Activated naive CD4-positive, alpha-beta T cell treated with anti-CD3 and anti-CD28 coated beads, Interleukin-2, amount 50 U/mL, for 72 hours (primary cell): ENCODE measurements at regions not wholly inside any gene's neighbourhood (a gene's known extent, or its start where the extent isn't known, plus 50 kb on each side); places are given as distances from the start of the nearest gene placed in this dataset.
A peak's percentile ranks its signal among the peaks of the same experiment; 100 is the strongest.
"Not testable (repeated sequence)": the region's sequence is repeated elsewhere in the genome, so short reads cannot be mapped to it uniquely, and the experiment has no call there.

Source experiments
- ATAC-seq, 2 donors: fragments of 150-1000 bp; cut with Tn5 transposase; 2 replicates each; pipeline ENCODE4 v1.10.0; 2021; ENCODE audit warnings: mild to moderate bottlenecking in 2 of 2, moderate library complexity in 2 of 2
- DNase-seq, 2 donors: peaks; one replicate each; pipeline ENCODE4 v3.0.0; 2021 to 2022; ENCODE audit warnings: low spot score in 2 of 2
- H3K27ac Mint-ChIP-seq, 2 donors: one replicate each; pipeline ENCODE4 v1.8.0; 2022; ENCODE audit warnings: mild to moderate bottlenecking in 2 of 2, mixed read lengths in 2 of 2
- H3K36me3 Mint-ChIP-seq, 2 donors: one replicate each; pipeline ENCODE4 v1.8.0; 2022; ENCODE audit warnings: mixed read lengths in 2 of 2
- H3K9me3 Mint-ChIP-seq, 2 donors: one replicate each; pipeline ENCODE4 v1.8.0; 2022; ENCODE audit warnings: mixed read lengths in 2 of 2

GRCh38 chr6:137706083-137706750, 160.8 kb upstream of the TNFAIP3 start:
- H3K27ac Mint-ChIP-seq, result peak overlapping the region in 1 of 2 donors; percentile 89
- peaks cover 2% of the 10 kb centered on the region in 2 donors for H3K36me3 Mint-ChIP-seq
- ATAC-seq, result no peak
- H3K9me3 Mint-ChIP-seq, result peaks cover 2 to 5% of the 10 kb centered on the region in 2 donors
- no peak for DNase-seq

GRCh38 chr6:137707038-137707589, 159.9 kb upstream of the TNFAIP3 start:
- ATAC-seq, result no peak
- DNase-seq, result no peak
- peak overlapping the region; percentile 89 to 96 for H3K27ac Mint-ChIP-seq

GRCh38 chr6:137707590-137708360, 159.3 kb upstream of the TNFAIP3 start:
- H3K27ac Mint-ChIP-seq, result peak overlapping the region; percentile 89 to 96

More at GRCh38 chr6:137707038-137707589, 159.9 kb upstream of the TNFAIP3 start:
- Mint-ChIP-seq H3K9me3 (peaks cover 10 to 11% of the 10 kb centered on the region in 2 donors), H3K36me3 (peaks cover 4 to 11% of the 10 kb centered on the region in 2 donors)

GRCh38 chr6:137708481-137708880, 158.6 kb upstream of the TNFAIP3 start:
- Mint-ChIP-seq H3K27ac (peak overlapping the region; percentile 89 to 96), H3K9me3 (peaks cover 10 to 11% of the 10 kb centered on the region in 2 donors), H3K36me3 (peaks cover 4 to 11% of the 10 kb centered on the region in 2 donors)
- DNase-seq (no peak), ATAC-seq (no peak)

More at GRCh38 chr6:137707590-137708360, 159.3 kb upstream of the TNFAIP3 start:
- DNase-seq, result peak; percentile 66 to 81
- peak; percentile 74 to 81 for ATAC-seq
- H3K36me3 Mint-ChIP-seq, result peaks cover 4 to 11% of the 10 kb centered on the region in 2 donors
- H3K9me3 Mint-ChIP-seq, result peaks cover 10 to 11% of the 10 kb centered on the region in 2 donors

- peak overlapping the region in 1 of 2 donors; percentile 87 for H3K27ac Mint-ChIP-seq
- DNase-seq (peak; percentile 44 to 61), ATAC-seq (peak; percentile 74 to 76)
- peaks cover 19 to 20% of the 10 kb centered on the region in 2 donors for H3K9me3 Mint-ChIP-seq
- H3K36me3 Mint-ChIP-seq, result peaks cover 9 to 20% of the 10 kb centered on the region in 2 donors
Observed at GRCh38 chr6:137709424-137710236, 157.4 kb upstream of the TNFAIP3 start.

GRCh38 chr6:137711972-137712371, 155.1 kb upstream of the TNFAIP3 start:
- DNase-seq (no peak), ATAC-seq (no peak)
- peaks cover 9 to 22% of the 10 kb centered on the region in 2 donors for H3K36me3 Mint-ChIP-seq
- H3K27ac Mint-ChIP-seq, result no peak overlapping the region
- H3K9me3 Mint-ChIP-seq, result peaks cover 20 to 23% of the 10 kb centered on the region in 2 donors

GRCh38 chr6:137712587-137712986, 154.5 kb upstream of the TNFAIP3 start:
- DNase-seq (no peak), ATAC-seq (no peak)
- Mint-ChIP-seq H3K27ac (no peak overlapping the region), H3K36me3 (peaks cover 9 to 28% of the 10 kb centered on the region in 2 donors), H3K9me3 (peaks cover 23 to 25% of the 10 kb centered on the region in 2 donors)

- H3K36me3 Mint-ChIP-seq, result peaks cover 9 to 30% of the 10 kb centered on the region in 2 donors
- H3K9me3 Mint-ChIP-seq, result peaks cover 19 to 36% of the 10 kb centered on the region in 2 donors
- peak overlapping the region in 1 of 2 donors; percentile 83 for H3K27ac Mint-ChIP-seq
- no peak for DNase-seq
- ATAC-seq, result peak; percentile 74 to 77
Observed at GRCh38 chr6:137715589-137716045, 151.4 kb upstream of the TNFAIP3 start.

- H3K27ac Mint-ChIP-seq, result peak overlapping the region; percentile 83 to 98
- H3K9me3 Mint-ChIP-seq, result peaks cover 11 to 26% of the 10 kb centered on the region in 2 donors
- DNase-seq (peak; percentile 64 to 80), ATAC-seq (peak; percentile 91 to 94)
- peaks cover 5 to 19% of the 10 kb centered on the region in 2 donors for H3K36me3 Mint-ChIP-seq
Observed at GRCh38 chr6:137717074-137718073, 149.7 kb upstream of the TNFAIP3 start.

- not testable (repeated sequence) for DNase-seq, ATAC-seq, H3K27ac Mint-ChIP-seq
- Mint-ChIP-seq H3K9me3 (peaks cover 9 to 23% of the 10 kb centered on the region in 2 donors), H3K36me3 (peaks cover 3 to 16% of the 10 kb centered on the region in 2 donors)
Observed at GRCh38 chr6:137718903-137719302, 148.2 kb upstream of the TNFAIP3 start.

GRCh38 chr6:137722749-137723272, 144.2 kb upstream of the TNFAIP3 start:
- ATAC-seq, result peak in 1 of 2 donors; percentile 46
- H3K36me3 Mint-ChIP-seq, result no peaks in the 10 kb centered on the region

GRCh38 chr6:137723273-137724017, 143.6 kb upstream of the TNFAIP3 start:
- Mint-ChIP-seq H3K9me3 (peaks cover 0 to 6% of the 10 kb centered on the region in 2 donors), H3K36me3 (no peaks in the 10 kb centered on the region), H3K27ac (no peak overlapping the region)
- DNase-seq (no peak), ATAC-seq (no peak)

More at GRCh38 chr6:137722749-137723272, 144.2 kb upstream of the TNFAIP3 start:
- DNase-seq, result no peak
- no peak overlapping the region for H3K27ac Mint-ChIP-seq
- peaks cover 0 to 11% of the 10 kb centered on the region in 2 donors for H3K9me3 Mint-ChIP-seq

- Mint-ChIP-seq H3K36me3 (no peaks in the 10 kb centered on the region), H3K9me3 (peaks cover 0 to 4% of the 10 kb centered on the region in 2 donors), H3K27ac (no peak overlapping the region)
- ATAC-seq (no peak), DNase-seq (no peak)
Observed at GRCh38 chr6:137724018-137724403, 143.0 kb upstream of the TNFAIP3 start.

GRCh38 chr6:137724495-137725211, 142.4 kb upstream of the TNFAIP3 start:
- Mint-ChIP-seq H3K36me3 (no peaks in the 10 kb centered on the region), H3K27ac (no peak overlapping the region), H3K9me3 (no peaks in the 10 kb centered on the region)
- no peak for DNase-seq
- ATAC-seq, result no peak
